ENCODE measurements at regions not wholly inside any gene's neighbourhood (a gene's known extent, or its start where the extent isn't known, plus 50 kb on each side); places are given as distances from the start of the nearest gene placed in this dataset.
"Not testable (repeated sequence)": the region's sequence is repeated elsewhere in the genome, so short reads cannot be mapped to it uniquely, and the experiment has no call there.

DNA sequence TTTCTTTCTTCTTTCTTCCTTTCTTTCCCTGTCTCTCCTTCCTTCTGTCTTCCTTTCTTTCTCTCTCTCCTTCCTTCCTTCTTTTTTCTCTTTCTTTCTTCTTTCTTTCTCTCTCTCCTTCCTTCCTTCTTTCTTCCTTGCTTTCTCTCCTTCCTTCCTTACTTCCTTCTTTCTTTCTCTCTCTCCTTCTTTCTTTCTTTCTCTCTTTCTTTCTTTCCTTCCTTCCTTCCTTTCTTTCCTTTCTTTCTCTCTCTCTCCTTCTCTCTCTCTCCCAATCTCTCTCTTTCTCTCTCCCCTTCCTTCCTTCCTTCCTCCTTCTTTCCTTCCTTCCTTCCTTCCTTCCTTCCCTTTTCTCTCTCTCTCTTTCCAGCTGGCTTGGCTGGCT lies 2806.6 kb downstream of the RPIA start:
- not testable (repeated sequence) for DNase-seq

DNA sequence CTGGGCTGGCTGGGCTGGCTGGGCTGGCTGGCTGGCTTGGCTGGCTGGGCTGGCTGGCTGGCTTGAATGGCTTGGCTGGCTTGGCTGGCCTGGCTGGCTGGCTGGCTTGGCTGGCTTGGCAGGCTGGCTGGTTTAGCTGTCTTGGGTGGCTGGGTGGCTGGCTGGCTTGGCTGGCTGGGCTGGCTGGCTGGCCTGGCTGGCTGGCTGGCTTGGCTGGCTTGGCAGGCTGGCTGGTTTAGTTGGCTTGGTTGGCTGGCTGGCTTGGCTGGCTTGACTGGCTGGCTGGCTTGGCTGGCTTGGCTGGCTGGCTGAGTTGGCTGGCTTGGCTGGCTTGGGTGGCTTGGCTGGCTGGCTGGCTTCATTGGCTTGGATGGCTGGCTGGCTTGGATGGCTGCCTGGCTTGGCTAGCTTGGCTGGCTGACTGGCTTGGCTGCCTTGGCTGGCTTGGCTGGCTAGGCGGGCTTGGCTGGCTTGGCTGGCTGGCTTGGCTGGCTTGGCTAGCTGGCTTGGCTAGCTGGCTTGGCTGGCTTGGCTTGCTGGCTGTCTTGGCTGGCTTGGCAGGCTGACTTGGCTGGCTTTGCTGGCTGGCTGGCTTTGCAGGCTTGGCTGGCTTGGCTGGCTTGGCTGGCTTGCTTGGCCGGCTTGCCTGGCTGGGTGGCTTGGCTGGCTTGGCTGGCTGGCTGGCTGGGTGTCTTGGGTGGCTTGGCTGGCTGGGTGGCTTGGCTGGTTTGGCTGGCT lies 2807.2 kb downstream of the RPIA start:
- peak; percentile 21 for DNase-seq

GRCh38 chr2:91499431-91500050 lies 2808.1 kb downstream of the RPIA start:
- not testable (repeated sequence) for DNase-seq

DNA sequence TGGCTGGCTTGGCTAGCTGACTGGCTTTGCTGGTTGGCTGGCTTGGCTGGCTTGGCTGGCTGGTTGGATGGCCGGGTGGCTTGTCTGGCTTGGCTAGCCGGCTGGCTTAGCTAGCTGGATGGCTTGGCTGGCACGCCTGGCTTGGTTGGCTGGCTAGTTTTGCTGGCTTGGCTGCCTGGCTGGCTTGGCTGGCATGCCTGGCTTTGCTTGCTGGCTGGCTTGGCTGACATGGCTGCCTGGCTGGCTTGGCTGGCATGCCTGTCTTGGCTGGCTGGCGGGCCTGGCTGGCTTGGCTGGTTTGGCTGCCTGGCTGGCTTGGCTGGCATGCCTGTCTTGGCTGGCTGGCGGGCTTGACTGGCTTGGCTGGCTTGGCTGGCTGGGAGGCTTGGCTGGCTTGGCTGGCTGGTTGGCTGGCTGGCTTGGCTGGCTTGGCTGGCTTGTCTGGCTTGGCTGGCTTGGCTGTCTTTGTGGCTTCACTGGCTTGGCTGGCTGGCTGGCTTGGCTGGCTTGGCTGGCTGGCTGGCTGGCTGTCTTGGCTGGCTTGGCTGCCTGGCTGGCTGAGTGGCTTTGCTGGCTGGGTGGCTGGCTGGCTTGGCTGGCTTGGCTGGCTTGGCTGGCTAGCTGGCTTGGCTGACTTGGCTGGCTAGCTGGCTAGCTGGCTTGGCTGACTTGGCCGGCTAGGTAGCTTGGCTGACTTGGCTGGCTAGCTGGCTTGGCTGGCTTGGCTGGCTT lies 2808.9 kb downstream of the RPIA start:
- not testable (repeated sequence) for DNase-seq

DNA sequence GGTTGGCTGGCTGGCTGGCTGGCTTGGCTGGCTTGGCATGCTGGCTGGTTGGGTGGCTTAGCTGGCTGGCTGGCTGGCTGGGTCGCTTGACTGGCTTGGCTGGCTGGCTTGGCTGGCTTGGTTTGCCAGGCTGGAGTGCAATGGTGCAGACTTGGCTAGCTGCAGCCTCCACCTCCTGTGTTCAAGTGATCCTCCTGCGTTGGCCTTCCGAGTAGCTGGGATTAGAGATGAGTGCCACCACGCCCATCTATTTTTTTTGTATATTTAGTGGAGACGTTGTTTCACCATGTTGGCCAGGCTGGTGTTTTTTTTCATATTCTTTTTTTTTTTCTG lies 2809.5 kb downstream of the RPIA start:
- DNase-seq: not testable (repeated sequence)

GRCh38 chr2:91501481-91502080 lies 2810.1 kb downstream of the RPIA start:
- DNase-seq: not testable (repeated sequence)

DNA sequence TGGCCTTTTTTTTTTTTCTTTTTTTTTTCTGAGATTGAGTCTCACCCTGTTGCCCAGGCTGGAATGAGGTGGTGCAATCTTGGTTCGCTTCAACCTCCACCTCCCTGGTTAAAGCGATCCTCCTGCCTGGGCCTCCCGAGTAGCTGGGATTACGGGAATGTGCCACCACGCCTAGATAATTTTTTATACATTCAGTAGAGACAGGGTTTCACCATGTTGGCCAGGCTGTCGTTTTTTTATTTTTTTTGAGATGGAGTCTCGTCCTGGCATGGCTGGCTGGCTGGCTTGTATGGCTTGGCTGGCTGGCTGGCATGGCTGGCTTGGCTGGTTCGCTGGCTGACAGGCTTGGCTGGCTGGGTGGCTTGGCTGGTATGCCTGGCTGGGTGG lies 2812.1 kb downstream of the RPIA start:
- DNase-seq: not testable (repeated sequence)

DNA sequence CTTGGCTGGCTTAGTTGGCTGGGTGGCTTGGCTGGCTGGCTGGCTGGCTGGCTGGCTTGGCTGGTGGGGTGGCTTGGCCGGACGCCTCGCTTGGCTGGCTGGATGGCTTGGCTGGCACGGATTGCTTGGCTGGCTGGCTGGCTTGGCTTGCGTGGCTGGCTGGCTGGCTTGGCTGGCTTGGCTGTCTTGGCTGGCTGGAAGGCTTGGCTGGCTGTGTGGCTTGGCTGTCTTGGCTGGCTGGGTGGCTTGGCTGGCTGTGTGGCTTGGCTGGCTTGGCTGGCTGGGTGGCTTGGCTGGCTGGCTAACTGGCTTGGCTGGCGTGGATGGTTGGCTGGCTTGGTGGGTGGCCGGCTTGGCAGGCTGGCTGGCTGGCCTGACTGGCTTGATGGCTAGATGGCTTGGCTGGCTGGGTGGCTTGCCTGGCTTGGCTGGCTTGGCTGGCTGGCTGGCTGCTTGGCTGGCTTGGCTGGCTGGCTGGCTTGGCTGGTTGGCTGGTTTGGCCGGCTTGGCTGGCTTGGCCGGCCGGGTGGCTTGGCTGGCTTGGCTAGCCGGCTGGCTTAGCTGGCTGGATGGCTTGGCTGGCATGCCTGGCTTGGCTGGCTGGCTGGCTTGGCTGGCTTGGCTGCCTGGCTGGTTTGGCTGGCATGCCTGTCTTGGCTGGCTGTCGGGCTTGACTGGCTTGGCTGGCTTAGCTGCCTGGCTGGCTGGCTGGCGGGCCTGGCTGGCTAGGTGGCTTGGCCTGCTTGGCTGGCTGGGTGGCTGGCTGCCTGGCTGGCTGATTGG lies 2812.7 kb downstream of the RPIA start:
- not testable (repeated sequence) for DNase-seq

DNA sequence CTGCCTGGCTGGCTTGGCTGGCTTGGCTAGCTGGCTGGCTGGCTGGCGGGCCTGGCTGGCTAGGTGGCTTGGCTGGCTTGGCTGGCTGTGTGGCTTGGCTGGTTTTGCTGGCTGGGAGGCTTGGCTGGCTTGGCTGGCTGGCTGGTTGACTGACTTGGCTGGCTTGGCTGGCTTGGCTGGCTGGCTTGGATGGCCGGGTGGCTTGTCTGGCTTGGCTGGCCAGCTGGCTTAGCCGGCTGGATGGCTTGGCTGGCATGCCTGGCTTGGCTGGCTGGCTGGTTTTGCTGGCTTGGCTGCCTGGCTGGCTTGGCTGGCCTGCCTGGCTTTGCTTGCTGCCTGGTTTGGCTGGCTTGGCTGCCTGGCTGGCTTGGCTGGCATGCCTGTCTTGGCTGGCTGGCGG lies 2817.3 kb downstream of the RPIA start:
- DNase-seq: not testable (repeated sequence)

DNA sequence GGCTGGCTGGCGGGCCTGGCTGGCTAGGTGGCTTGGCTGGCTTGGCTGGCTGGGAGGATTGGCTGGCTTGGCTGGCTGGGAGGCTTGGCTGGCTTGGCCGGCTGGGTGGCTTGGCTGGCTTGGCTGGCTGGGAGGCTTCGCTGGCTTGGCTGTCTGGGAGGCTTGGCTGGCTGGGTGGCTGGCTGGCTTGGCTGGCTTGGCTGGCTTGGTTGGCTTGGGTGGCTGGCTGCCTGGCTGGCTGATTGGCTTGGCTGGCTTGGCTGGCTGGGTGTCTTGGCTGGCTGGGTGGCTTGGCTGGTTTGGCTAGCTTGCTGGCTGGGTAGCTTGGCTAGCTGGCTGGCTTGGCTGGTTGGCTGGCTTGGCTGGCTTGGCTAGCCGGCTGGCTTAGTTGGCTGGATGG lies 2817.8 kb downstream of the RPIA start:
- not testable (repeated sequence) for DNase-seq

GRCh38 chr2:91511166-91511565 lies 2819.7 kb downstream of the RPIA start:
- DNase-seq: not testable (repeated sequence)

GRCh38 chr2:91515966-91516365 lies 2824.5 kb downstream of the RPIA start:
- not testable (repeated sequence) for DNase-seq

DNA sequence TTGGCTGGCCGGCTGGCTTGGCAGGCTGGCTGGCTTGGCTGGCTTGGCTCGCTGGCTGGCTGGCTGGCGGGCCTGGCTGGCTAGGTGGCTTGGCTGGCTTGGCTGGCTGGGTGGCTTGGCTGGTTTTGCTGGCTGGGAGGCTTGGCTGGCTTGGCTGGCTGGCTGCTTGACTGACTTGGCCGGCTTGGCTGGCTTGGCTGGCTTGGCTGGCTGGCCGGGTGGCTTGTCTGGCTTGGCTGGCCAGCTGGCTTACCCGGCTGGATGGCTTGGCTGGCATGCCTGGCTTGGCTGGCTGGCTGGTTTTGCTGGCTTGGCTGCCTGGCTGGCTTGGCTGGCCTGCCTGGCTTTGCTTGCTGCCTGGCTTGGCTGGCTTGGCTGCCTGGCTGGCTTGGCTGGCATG lies 2825.2 kb downstream of the RPIA start:
- DNase-seq: not testable (repeated sequence)

DNA sequence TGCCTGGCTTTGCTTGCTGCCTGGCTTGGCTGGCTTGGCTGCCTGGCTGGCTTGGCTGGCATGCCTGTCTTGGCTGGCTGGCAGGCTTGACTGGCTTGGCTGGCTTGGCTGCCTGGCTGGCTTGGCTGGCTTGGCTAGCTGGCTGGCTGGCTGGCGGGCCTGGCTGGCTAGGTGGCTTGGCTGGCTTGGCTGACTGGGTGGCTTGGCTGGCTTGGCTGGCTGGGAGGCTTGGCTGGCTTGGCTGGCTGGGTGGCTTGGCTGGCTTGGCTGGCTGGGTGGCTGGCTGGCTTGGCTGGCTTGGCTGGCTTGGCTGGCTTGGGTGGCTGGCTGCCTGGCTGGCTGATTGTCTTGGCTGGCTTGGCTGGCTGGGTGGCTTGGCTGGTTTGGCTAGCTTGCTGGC lies 2826.4 kb downstream of the RPIA start:
- DNase-seq: not testable (repeated sequence)

- not testable (repeated sequence) for DNase-seq
Observed at GRCh38 chr2:91518361-91518981, 2827.0 kb downstream of the RPIA start.

GRCh38 chr2:91519359-91519758 lies 2827.9 kb downstream of the RPIA start:
- not testable (repeated sequence) for DNase-seq

- DNase-seq: not testable (repeated sequence)
Observed at GRCh38 chr2:91519914-91520313, 2828.4 kb downstream of the RPIA start.

GRCh38 chr2:91520523-91520922 lies 2829.1 kb downstream of the RPIA start:
- not testable (repeated sequence) for DNase-seq

- not testable (repeated sequence) for DNase-seq
Observed at GRCh38 chr2:91520972-91521535, 2829.6 kb downstream of the RPIA start.

GRCh38 chr2:91521944-91522343 lies 2830.5 kb downstream of the RPIA start:
- not testable (repeated sequence) for DNase-seq

DNA sequence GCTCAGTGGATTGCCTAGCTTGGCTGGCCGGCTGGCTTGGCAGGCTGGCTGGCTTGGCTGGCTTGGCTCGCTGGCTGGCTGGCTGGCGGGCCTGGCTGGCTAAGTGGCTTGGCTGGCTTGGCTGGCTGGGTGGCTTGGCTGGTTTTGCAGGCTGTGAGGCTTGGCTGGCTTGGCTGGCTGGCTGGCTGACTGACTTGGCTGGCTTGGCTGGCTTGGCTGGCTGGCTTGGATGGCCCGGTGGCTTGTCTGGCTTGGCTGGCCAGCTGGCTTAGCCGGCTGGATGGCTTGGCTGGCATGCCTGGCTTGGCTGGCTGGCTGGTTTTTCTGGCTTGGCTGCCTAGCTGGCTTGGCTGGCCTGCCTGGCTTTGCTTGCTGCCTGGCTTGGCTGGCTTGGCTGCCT lies 2831.4 kb downstream of the RPIA start:
- not testable (repeated sequence) for DNase-seq

DNA sequence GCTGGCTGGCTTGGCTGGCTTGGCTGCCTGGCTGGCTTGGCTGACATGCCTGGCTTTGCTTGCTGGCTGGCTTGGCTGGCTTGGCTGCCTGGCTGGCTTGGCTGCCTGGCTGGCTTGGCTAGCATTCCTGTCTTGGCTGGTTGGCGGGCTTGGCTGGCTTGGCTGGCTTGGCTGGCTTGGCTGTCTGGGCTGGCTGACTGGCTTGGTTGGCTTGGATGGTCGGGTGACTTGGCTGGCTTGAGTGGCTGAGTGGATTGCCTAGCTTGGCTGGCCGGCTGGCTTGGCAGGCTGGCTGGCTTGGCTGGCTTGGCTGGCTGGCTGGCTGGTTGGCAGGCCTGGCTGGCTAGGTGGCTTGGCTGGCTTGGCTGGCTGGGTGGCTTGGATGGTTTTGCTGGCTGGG lies 2832.3 kb downstream of the RPIA start:
- DNase-seq: not testable (repeated sequence)
